Activated CD4-positive, alpha-beta T cell treated with anti-CD3 and anti-CD28 coated beads, Interleukin-2, amount 50 U/mL, for 24 hours (primary cell): ENCODE measurements at regions not wholly inside any gene's neighbourhood (a gene's known extent, or its start where the extent isn't known, plus 50 kb on each side); places are given as distances from the start of the nearest gene placed in this dataset.

ENCODE experiments used
- DNase-seq, 2 donors: peaks; one replicate each; pipeline ENCODE4 v3.0.0-alpha.2; 2020; ENCODE audit warnings: low read depth in 1 of 2, low spot score in 1 of 2

DNA sequence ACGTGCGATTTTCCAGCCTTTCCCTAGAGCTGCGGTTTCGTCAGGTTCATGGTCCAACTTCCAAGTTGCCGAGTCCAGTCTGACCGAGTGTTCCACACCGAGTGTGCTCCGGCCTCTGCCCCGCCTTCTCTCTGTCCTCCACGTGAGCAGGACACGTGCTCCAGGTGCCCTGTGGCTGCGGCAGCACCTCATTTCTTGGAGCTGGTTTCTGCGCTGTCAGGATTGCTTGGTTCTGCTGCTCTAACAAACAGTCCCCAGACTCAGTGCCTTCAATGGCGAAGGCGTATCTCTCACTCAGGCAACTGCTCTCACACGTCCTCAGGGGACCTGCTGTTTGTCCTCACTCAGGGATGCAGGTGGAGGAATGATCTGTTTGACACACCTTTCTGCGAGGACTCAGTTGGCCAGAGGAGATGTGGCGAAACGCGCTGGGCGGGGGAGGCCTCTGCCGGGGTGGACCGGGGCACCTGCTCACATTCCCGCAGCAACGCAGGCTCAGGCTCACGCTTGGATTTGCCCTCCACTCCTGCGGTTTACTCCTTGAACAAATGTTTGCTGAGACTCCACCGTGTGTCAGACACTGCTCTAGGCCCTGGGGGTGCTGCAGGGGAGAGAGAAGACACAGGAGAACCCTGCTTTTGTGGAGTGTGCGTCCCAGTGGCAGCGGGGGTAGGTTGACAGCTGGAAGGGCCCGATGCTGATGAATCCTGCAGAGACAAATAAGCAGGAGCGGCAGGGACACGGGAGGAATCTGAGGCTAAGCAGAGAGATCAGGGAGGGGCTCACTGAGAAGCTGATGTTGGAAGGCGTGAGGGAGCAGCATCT lies 63.4 kb upstream of the FBRSL1 start:
- DNase-seq, result no peak

DNA sequence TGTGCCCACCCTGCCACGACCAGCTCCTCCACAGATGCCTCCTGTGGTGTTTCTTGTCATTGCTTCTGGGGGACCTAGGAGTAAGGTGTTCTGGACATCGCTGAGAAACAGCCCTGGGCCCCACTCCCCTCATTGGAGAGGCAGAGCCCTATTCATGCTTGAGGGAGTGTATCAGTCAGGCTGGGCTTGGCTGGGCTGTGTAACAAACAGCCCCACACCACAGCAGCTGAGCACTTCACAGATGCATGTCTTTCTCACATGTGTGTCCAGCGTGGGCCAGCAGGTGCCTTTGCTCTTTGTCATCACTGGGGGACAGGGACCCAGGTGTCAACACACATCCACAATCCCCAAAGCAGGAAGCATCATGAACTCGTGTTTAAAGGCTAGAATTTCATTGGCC lies 65.1 kb upstream of the FBRSL1 start:
- DNase-seq, result no peak

DNA sequence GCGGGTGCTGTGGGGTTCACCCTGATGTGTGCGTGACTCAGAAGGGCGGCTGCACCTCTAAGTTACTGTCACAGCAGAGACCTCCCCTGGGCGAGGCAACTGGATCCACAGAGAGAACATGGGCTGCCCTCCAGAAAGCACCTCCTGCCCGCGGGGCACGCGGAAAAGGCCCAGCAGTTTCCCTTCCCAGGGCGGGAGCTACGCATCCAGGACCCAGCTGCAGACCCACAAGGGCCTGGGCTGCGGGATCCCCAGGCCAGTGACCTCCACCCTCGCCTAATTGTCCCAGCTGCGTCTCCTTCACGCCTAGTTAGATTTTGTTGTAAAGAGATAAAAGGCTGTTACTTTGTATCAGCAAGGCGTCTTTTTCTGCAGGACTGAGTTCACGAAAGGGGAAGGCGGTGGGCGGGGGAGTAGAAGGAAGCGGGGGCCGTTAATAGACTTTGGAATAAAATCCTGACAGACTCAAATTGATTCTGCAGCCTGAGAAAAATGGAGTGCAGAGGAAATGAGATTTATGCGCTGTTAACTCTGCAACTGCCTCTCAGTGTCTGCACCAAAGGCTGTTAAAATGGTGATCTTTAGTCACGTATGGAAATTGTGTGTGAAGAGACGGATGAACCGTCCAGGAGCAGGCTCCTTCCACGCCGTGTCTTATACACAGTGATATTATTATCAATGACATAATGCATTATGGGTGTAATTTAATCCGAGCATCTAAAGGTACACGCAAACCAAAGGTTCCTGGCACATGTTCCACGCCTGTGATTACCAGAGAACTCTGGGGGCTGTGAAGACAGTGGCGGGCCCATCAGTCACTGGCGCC lies 65.9 kb upstream of the FBRSL1 start:
- DNase-seq, result no peak

DNA sequence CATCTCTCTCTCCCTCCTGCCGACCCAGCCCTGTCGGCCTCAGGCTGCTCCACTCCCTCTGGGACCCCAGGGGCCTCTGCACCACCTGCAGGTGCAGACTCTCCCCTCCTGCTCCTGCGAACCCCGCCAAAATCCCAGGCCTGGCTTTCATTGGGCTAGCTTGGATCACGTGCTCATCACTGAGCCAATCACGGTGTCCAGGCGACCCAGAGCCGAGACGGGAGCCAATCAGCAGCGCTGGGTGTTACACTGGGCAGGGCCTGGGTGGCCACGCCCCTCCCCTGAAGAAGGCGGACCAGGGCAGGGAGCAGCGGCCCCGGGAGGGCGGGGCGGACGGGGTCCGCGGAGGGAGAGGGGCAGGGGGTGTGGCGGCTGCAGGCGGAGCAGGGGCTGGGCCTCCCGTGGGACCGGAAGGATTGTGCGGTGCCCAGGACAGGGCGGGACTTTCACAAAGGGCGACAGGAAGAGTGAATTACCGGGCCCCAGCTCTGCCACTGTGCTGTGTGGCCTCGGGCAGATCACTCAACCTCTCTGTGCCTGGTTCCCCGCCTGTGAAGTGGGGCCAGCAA lies 66.6 kb upstream of the FBRSL1 start:
- no peak for DNase-seq

DNA sequence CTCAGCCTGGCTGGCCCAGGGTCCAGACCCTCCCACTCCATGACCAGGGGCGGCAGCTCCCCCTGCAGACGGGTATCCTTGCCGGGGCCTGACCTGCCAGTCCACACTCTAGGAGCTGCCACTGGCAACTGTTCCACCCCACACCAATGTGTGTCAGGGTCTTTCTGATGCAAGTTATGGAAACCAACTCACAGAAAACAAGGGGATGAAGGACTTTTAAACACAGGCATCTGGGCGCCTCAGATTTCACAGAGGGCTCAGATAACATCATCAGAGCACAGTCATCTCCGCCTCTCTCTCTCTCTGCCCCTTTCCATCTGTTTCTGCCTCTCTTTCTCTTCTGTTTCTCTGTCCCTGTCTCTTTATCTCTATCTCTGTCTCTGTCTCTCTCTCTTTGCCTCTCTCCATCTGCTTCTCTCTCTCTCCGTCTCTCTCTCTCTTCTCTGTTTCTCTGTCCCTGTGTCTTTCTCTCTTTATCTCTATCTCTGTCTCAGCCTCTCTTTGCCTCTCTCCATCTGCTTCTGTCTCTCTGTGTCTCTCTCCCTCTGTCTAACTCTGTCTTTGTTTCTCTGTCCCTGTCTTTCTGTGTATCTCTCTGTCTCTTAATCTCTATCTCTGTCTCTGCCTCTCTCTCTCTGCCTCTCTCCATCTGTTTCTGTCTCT lies 67.4 kb upstream of the FBRSL1 start:
- no peak for DNase-seq

DNA sequence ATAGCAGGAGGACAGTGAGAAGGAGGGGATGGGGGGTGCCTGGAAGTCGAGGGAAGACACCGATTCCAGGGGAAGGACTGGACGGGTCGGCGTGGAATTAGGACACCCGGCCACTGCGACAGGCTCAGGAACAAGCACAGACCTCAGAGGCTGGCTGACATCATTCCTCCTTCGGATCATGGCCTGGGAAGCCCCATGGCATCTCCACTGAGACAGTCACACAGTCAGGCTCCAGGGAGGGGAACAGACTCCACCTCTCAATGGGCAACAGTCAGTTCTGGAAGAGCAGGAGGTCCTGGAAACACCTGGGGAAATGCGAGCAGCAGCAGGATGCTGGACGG lies 67.9 kb upstream of the FBRSL1 start:
- no peak for DNase-seq

DNA sequence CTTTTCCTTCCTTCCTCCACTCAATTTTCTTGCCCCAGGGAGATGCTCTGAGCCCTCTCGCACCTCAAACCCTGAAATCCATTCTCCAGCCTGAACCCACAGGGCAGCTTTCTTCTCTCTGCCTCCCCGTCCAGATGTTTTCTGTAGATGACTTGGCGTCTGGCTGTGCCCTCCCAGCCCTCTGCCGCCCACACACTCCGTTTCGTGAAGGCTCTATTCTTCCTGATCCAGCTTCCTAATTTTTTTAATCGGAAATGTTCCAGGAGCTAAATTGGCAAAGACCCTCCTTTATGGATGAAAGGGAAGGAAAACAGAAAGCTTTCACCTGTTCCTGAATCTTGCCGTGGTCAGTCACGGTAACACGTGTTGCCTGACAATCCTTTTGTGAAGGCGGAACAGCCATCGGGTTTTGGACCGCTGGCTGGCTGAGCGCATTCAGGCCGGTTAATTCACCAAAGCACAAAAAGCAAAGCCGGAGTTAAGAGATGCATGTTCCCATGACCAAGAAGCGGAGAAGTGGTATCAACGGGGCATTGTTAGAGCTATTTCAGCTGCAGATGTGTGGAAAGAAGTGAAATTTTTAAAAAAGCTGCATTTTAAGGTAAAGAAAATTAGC lies 70.2 kb upstream of the FBRSL1 start:
- no peak for DNase-seq

DNA sequence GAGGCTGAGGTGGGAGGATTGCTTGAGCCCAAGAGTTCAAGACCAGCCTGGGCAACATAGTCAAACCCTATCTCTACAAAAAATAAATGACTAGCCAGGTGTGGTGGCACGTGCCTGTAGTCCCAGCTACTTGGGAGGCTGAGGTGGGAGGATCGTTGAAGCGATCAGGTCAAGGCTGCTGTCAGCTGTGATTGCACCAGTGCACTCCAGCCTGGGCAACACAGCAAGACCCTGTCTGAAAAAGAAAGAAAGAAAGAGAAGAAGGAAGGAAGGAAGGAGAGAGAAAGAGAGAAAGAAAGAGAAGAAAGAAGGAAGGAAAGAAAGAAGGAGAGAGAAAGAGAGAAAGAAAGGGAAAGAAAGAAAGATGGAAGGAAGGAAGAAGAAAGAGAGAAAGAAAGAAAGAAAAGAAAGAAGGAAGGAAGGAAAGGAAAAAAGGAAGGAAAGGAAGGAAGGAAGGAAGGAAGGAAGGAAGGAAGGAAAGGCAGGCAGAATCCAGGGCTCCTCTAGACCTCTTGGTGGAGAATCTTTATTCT lies 71.5 kb upstream of the FBRSL1 start:
- DNase-seq, result no peak

DNA sequence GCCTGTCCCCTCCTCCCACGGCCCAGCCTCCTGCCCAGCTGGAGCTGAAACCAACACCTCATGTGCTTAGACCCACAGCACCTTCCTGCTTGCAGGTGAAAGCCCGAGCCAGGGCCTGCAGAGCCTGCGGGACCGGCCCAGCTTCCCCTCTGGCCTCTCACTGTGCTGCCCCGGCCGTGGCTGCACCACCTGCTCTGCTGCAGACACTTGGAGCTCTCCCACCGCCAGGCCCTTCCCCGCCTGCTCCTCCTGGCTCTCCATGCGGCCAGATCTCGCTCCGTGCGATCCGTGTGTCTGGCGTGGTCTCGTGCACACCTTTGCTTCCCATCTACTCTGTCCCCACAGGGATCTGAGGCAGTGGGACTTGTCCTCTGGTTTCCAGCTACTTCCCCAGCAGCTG lies 72.2 kb upstream of the FBRSL1 start:
- DNase-seq, result no peak

DNA sequence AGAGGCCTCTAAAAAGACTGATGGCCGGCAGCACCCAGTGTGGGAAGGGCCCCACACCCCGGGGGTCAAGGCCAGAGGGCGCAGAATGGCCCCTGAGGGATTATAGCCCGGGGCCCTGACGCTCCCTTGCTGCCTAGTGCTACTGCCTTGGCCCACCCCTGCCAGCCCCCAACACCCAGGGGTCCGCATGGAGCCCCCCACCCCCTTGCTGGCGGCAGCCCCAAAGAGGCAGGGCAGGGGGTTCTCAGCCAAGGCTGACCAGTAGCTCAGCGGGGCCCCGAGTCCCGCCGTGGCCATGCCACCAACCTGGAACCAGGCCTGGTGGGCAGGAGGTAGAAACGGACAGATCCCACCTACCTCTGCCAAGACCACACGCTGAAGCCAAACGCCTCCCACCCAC lies 73.1 kb upstream of the FBRSL1 start:
- no peak for DNase-seq

DNA sequence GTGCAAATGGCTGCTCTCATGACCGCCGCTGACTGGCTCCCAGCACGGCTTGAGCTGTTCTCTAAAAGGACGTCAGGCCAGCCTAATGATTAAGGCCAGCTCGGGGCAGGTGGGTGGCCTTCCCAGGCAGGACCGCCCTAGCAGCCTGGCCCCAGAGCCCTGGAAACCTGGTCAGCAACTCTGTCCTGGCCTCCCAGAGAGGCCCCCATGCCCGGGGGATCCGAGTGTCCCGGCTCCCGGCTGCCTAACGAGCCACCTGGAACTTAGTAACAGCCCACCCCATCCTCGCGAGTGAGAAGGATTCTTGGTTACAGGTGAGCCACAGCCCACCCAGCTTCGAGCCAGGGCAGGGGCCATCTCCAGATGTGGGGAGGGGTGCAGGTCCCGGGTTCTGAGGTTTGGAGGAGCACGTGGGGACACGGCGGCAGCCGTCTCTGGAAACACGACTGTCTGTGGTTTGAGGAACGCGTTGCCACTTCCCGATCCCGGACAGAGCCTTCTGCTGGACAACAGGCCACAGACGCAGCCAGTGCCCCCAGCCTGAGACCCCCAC lies 73.8 kb upstream of the FBRSL1 start:
- DNase-seq, result no peak

DNA sequence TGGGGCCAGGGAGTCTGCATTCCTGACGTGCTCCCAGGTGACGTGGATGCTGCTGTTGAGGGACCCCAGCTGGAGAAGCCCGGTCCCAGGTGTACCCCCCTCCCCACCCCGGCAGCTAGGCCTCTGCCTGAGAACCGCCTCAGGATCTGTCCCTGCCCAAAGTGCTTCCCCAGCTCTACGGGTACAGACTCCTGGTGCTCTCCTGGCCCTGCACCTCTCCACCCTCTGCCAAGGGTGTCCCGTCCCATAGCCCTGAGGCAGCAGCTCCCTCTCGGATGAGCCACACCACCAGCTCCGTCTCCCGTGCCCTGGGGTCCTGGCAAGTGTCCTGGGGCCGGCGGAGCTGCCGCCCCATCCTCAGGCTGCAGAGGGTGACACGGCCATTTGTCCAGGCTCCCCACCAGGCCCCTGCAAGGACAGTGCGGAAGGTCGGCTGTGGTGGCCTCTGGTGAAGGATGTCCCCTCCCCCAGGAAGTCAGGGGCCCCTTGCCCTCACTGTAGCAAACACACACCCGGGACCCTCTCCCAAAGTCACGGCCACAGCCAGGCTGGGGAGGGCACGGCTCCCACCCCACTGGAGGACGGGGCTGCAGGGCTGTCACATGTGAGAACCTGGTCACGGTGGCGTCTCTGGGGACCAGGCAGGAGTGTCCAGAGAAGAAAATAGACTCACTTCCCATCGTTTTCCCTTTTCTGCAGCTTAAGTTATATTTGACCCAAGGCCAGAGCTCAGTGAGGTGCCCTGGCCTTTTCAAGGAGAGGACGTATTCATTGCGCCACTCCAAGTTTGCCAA lies 74.4 kb upstream of the FBRSL1 start:
- no peak for DNase-seq

DNA sequence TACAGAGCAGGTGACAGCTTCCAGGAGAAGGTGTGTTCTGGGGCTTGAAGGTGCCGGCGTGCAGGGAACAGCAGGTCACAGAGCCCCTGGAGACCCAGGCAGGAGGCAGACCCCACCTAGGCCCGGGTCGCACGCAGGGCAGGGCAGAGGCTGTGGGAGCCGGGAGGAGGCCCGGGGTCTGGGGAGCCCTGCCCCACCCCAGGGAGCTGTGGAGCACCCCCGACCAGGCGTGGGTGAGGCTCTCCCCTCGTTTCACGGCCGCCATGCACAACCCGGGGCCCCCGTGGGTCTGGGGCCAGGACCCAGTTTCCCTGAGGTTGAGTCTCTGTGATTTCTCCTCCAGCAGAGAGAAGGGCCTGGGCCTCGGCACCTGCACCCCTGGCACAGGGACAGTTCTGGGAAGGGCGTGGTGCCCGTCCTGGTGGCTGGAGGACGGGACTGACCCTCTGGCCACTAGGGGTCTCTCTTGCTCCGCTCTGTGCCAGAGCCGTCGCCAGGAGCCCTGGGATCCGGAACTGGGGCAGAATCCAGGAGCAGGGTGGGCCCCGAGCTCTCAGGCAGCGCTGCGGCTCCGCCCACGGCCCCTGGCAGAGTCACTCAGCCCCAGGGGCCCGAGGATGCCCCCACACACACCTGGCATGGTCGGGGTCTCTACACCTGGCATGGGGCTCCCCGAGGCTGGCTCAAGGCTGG lies 75.2 kb upstream of the FBRSL1 start:
- DNase-seq, result peak; percentile 54 to 59

DNA sequence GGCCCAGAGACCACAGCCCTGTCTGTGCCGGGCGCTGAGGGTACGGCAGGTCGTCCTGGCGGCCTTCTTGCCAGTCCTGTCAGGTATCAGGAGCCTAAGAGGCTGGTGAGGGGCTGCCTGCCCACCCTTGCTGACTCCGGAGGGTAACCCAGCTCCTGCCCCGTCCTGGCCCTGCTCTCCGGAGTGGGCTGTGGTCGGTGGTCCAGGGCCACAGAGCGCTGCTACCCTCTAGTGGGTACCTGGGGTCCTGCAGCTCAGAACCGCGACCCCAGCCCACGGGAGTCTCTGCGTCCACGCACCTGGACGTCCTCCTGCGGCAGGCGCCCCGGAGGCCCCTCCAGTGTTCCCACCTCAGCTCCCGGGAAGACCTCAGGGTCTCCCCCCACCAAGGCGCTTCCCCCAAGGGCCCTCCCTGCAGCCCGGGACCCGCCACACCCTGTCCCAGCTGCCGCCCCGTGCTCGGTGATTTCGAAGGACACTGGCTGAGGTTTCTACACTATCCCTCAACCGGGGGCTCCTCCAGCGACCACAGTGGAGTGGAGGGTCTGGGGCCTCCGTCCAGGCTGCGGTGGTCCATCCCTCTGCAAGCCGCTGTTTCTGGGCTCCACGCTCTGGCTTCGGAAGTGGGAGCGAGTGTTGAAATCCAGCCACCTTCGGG lies 75.9 kb upstream of the FBRSL1 start:
- no peak for DNase-seq

DNA sequence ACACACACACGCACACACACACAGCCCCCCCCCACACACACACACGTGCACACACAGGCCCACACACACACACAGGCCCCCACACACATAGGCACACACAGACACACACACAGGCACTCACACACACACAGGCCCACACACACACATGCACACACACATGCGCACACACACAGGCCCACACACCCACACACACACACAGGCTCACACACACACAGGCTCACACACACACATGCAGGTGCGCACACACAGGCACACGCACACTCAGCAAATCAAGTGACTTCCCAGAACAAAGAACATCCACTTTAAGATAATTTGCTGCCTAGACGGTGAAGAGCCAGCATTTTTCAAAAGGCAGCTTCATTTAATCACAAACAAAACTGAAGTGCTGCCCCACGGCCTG lies 78.5 kb upstream of the FBRSL1 start:
- DNase-seq, result no peak

DNA sequence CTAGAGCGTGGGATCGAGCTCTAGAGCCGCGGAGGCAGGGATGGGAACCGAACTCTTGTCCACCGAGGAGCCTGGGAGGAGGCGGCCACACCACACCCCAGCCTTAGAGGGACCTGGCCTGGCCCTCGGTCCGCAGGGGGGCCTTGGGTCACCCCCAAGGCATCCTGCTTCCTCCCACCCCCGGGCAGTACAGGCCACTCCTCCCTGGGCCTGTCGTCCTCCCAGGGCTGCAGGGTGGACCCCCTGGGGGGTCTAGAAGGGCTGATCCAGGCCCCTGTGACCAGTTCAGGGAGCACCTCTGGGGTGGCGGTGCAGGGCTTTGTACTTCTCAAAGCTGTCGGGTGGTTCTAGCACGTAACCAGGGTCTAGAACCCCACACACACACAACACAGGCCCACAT lies 79.1 kb upstream of the FBRSL1 start:
- DNase-seq, result no peak

DNA sequence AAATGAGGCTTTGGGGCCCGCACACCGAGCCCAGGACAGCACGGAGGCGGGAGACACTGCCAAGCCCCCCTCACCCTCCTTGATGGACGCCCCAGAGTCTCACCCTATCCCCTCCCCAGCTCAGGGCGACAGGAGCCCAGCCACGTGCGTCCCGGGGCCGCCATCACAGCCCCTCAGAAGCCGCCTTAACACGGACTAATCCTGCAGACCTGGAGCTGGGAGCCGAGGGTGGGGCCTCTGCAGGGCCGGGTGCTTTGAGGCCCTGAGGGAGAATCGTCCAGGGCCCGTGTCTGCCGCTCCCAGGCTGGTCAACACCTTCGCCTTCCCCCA lies 79.7 kb upstream of the FBRSL1 start:
- DNase-seq, result no peak

DNA sequence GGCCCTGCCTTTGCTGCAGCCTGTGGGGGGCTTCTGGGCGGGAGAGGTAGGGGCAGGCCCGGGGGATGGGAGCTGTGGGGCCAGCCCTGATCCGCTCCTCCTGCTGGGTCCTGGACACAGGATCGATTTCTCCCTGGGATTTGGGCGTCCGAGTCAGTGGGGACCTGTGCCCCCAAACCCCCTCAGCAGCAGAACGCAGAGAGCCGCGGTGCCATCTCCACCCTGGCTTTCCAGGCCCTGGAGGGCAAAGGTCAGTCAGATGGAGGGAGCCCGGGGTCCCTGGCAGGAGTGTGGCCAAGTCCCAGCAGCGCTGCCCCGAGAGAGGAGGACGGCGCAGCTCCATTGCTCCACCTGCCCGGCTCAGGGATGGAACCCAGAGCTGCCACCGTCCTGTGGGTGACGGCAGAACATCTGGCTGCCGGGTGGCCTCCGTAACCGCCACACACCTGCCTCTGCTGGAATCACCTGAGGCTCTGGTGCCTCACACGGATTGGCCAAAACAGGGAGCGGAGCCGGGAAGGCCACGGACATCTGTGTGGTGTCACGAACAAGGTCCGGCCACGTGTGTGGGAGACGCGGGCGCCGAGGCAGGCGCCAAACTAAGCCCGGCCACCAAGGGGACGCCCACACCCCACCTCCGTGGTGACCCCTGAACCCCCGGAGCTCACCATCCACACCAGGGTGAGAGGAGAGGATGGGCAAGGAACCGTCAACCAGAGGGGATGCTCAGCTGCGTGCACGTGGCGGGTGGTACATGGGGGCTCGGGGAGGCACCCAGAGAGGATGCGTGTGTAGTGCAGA lies 80.3 kb upstream of the FBRSL1 start:
- no peak for DNase-seq
